H1 (cell line): ENCODE measurements at regions not wholly inside any gene's neighbourhood (a gene's known extent, or its start where the extent isn't known, plus 50 kb on each side); places are given as distances from the start of the nearest gene placed in this dataset.

ENCODE experiments used
- CBX5 ChIP-seq: fragments of 300-800, 300-1000 bp; sonication (generic); IDR thresholded peaks from 2 replicates; pipeline ENCODE4 v1.7.1; 2016; ENCODE audit warnings: antibody characterized with exemption, low read length, low read depth
- CTCF ChIP-seq, 3 experiments: IDR thresholded peaks; 1 replicate in 2 of 3; 2 replicates in 1 of 3; pipeline versions ENCODE4 v1.5.1 to v1.6.1; 2011; ENCODE audit warnings: low read length in 3 of 3, mild to moderate bottlenecking in 3 of 3, inconsistent platforms in 2 of 3, low read depth in 1 of 3, moderate library complexity in 1 of 3; ENCODE audit not compliant: insufficient read depth in 1 of 3; ENCODE audit errors: control extremely low read depth in 1 of 3
- EZH2 ChIP-seq: fragments of 200-600 bp; sonication (generic); IDR thresholded peaks from 2 replicates; pipeline ENCODE4 v1.7.1; 2012; ENCODE audit warnings: low read depth, mild to moderate bottlenecking, moderate library complexity, low read length, inconsistent platforms; ENCODE audit not compliant: severe bottlenecking
- HDAC2 ChIP-seq, 2 experiments: fragments of 300-600 bp in 1 of 2; sonication (generic) in 1 of 2; IDR thresholded peaks; 2 replicates each; pipeline ENCODE4 v1.6.1; 2011 to 2012; ENCODE audit warnings: low read depth in 2 of 2, low read length in 2 of 2, mild to moderate bottlenecking in 2 of 2, moderate library complexity in 2 of 2, borderline replicate concordance in 1 of 2, inconsistent platforms in 1 of 2
- JUN ChIP-seq: IDR thresholded peaks from 2 replicates; pipeline ENCODE4 v1.6.1; 2011; ENCODE audit warnings: low read depth, mild to moderate bottlenecking, improper control_type of control experiment, low read length
- JUND ChIP-seq: IDR thresholded peaks from 2 replicates; pipeline ENCODE4 v1.6.1; 2011; ENCODE audit warnings: mild to moderate bottlenecking, improper control_type of control experiment, low read length
- NRF1 ChIP-seq: IDR thresholded peaks from 2 replicates; pipeline ENCODE4 v1.6.1; 2011; ENCODE audit warnings: mild to moderate bottlenecking, low read depth, low read length, improper control_type of control experiment
- PHF8 ChIP-seq: fragments of 200-600 bp; sonication (generic); conservative IDR thresholded peaks from 2 replicates; pipeline ENCODE4 v1.7.1; 2012; ENCODE audit warnings: low read depth, mild to moderate bottlenecking, inconsistent platforms, low read length, moderate library complexity
- POLR2A ChIP-seq, 2 experiments: IDR thresholded peaks; 1 replicate in 1 of 2; 2 replicates in 1 of 2; pipeline ENCODE4 v1.6.1; 2011; ENCODE audit warnings: low read depth in 2 of 2, low read length in 2 of 2, mild to moderate bottlenecking in 2 of 2; ENCODE audit errors: control extremely low read depth in 1 of 2
- SUZ12 ChIP-seq: fragments of 200-600 bp; sonication (generic); IDR thresholded peaks from 2 replicates; pipeline ENCODE4 v1.6.1; 2012; ENCODE audit warnings: mild to moderate bottlenecking, inconsistent platforms, low read length, moderate library complexity, mixed read lengths
- TAF1 ChIP-seq: IDR thresholded peaks from 2 replicates; pipeline ENCODE4 v1.6.1; 2011; ENCODE audit warnings: mild to moderate bottlenecking, low read depth, low read length
- TEAD4 ChIP-seq: IDR thresholded peaks from 2 replicates; pipeline ENCODE4 v1.6.1; 2012; ENCODE audit warnings: low read depth, low read length, inconsistent platforms, mixed read lengths
- USF2 ChIP-seq: IDR thresholded peaks from 2 replicates; pipeline ENCODE4 v1.6.1; 2011; ENCODE audit warnings: low read length, improper control_type of control experiment
- ZNF274 ChIP-seq: IDR thresholded peaks from 2 replicates; pipeline ENCODE4 v1.7.0; 2012; ENCODE audit warnings: low read length, borderline replicate concordance; ENCODE audit errors: extremely low read depth

DNA sequence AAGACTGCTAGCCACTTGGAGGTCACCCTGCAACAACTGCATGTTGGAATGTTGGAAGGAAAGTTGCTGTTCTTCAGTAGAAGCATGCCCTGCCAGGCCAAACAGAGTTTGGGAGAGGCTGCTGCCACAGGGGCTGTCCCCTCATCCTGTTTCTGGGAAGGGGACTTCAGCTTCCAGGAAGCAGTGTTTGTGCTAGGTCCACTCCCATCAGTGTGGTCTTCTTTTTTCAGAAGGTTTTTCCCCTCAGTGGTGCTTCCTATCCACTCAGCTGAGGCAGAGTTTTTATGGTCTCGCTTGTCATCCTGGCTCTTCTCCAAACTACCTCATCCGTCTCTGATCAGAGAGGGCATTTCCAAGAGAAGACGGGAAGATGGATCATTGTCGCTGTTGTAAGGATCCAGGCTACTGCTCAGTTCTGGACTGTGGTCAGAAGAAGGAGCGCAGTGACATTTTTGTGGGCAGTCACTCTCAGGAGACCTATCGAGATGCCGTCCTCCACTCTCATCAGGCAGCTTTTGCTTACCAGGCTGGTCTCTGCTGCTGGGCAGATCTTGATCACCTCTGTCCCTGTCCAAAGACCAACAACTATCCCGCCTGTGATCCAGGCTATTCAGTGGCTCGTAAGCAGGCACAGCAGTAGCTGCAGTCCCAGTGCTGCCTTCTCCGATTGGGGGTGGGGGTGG lies 97.8 kb upstream of the C5orf63 start:
- no peak for TF ChIP-seq EZH2
- no peak for TF ChIP-seq CTCF (IDR thresholded peaks at IDR 0.05; ENCODE audit: control extremely low read depth in 1 of 3, insufficient read depth in 1 of 3, low read depth in 1 of 3, low read length in 3 of 3)
- no peak for TF ChIP-seq ZNF274
- TF ChIP-seq USF2: no peak
- no peak for TF ChIP-seq HDAC2 (IDR thresholded peaks at IDR 0.05; ENCODE audit: borderline replicate concordance in 1 of 2, low read depth in 2 of 2, low read length in 2 of 2)
- no peak for TF ChIP-seq TAF1
- TF ChIP-seq POLR2A (IDR thresholded peaks at IDR 0.05; ENCODE audit: control extremely low read depth in 1 of 2, low read depth in 2 of 2, low read length in 2 of 2): no peak
- TF ChIP-seq SUZ12: no peak
- no peak for TF ChIP-seq JUN
- TF ChIP-seq JUND: no peak
- TF ChIP-seq CBX5: no peak
- no peak for TF ChIP-seq NRF1
- no peak for TF ChIP-seq TEAD4
- TF ChIP-seq PHF8: no peak
